Omental fat pad (tissue), 3 donors: ENCODE measurements at regions not wholly inside any gene's neighbourhood (a gene's known extent, or its start where the extent isn't known, plus 50 kb on each side); places are given as distances from the start of the nearest gene placed in this dataset.

ENCODE experiments used
- ATAC-seq: fragments of 150-250 bp; one replicate; pipeline ENCODE4 v1.9.1; 2016; ENCODE audit warnings: mild to moderate bottlenecking, moderate library complexity; ENCODE audit not compliant: low FRiP score
- DNase-seq: peaks from one replicate; pipeline ENCODE4 v3.0.0-alpha.2; 2019; ENCODE audit warnings: low spot score
- TF ChIP-seq, protein P1 (sequence below), 3 donors: fragments of 450-650 bp; IDR thresholded peaks; one replicate each; pipeline ENCODE4 v1.5.1; 2016 to 2017; ENCODE audit warnings: antibody characterized with exemption in 3 of 3, mild to moderate bottlenecking in 3 of 3, moderate library complexity in 2 of 3

DNA sequence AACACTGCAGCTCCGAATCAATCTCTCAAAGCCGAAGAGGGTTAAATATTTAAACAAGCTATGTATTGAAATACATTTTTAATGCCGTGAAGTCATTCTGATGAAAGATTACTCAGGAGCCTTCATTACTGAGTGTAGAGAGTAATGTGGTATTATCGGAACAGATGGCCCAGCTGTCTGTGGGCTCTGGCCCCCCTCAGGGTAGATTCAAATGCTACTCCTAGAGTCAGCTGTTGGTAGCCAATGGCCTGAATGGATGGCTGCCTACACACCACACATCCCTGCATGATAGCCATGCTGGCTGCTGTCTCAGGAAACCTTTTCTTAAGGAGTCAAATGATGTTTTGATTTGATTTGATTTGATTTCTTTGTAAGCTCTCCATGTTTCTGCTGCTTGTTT lies 732.3 kb upstream of the CELF4 start:
- no peak for ATAC-seq
- no peak for DNase-seq
- TF ChIP-seq, protein P1, sequence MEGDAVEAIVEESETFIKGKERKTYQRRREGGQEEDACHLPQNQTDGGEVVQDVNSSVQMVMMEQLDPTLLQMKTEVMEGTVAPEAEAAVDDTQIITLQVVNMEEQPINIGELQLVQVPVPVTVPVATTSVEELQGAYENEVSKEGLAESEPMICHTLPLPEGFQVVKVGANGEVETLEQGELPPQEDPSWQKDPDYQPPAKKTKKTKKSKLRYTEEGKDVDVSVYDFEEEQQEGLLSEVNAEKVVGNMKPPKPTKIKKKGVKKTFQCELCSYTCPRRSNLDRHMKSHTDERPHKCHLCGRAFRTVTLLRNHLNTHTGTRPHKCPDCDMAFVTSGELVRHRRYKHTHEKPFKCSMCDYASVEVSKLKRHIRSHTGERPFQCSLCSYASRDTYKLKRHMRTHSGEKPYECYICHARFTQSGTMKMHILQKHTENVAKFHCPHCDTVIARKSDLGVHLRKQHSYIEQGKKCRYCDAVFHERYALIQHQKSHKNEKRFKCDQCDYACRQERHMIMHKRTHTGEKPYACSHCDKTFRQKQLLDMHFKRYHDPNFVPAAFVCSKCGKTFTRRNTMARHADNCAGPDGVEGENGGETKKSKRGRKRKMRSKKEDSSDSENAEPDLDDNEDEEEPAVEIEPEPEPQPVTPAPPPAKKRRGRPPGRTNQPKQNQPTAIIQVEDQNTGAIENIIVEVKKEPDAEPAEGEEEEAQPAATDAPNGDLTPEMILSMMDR (IDR thresholded peaks at IDR 0.05) = no peak

- ATAC-seq = peak; percentile 41
- TF ChIP-seq, protein P1 (IDR thresholded peaks at IDR 0.05) = no peak
- DNase-seq = no peak
Observed at GRCh38 chr18:38290229-38290628, 724.6 kb upstream of the CELF4 start.

DNA sequence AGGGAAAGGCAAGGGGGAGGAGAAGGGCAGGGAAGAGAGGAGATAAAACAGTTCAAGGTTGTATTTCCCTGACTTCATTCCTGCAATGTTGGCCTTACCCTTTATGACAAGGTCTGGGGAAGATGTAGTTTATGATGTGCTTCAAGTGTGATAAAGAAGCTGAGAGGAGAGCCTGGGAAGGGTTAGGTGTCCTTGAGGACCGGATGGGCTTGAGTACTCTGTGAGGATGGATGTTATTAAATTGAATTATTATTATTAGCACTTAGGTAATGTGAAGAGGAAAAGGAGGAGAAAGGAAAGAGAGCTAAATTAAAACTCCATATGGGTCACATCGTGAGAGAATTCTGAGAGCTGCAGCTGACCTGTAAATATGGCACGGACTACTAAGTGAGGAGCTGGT lies 719.4 kb upstream of the CELF4 start:
- TF ChIP-seq, protein P1 (IDR thresholded peaks at IDR 0.05) = no peak
- ATAC-seq = no peak
- no peak for DNase-seq

- DNase-seq (no peak), ATAC-seq (no peak)
- TF ChIP-seq, protein P1 (IDR thresholded peaks at IDR 0.05) = no peak
Observed at GRCh38 chr18:38263066-38263465, 697.5 kb upstream of the CELF4 start.

- DNase-seq = no peak
- no peak for ATAC-seq
Observed at GRCh38 chr18:38262661-38263060, 697.1 kb upstream of the CELF4 start.

DNA sequence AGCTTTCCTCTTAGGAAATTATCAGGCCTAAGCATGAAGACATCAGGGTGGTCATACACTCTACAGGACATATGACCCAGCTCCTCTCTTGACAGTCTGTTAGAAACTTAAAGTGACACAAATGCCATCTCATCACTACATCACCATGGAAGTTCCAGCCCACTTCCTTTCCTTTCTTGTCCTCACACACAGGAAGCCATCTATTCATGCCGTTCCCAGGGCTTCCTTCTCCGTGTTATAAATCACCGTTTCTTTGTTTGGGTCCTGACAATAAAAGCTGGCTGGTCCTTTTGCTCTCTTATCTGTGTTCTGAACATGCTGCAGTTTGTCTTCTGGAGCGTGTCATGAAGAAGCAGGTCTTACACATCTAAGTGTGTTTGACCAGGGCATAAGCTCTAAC lies 692.1 kb upstream of the CELF4 start:
- DNase-seq (no peak), ATAC-seq (no peak)
- TF ChIP-seq, protein P1 (IDR thresholded peaks at IDR 0.05) = no peak

More at GRCh38 chr18:38262661-38263060, 697.1 kb upstream of the CELF4 start:
- TF ChIP-seq, protein P1 (IDR thresholded peaks at IDR 0.05) = no peak

DNA sequence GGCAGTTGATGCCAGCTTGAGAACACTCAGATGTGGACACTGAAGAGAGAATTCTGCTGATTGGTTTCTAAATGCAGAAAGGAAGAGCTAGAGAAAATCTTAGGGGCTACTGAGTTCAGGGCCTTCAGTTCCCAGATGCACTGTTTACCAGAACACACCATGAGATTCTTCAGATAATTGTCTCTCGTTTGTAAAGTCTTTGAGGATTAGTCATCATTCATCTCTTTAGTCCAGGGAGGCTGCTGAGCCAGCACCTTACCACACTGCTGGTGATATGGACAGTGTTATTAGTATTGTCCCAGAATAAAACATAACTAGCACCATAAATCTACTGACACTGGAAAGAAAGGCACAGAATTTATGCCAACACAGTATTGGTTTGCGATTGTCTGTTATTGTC lies 690.8 kb upstream of the CELF4 start:
- DNase-seq (no peak), ATAC-seq (no peak)
- TF ChIP-seq, protein P1 (IDR thresholded peaks at IDR 0.05) = no peak
